ENCODE measurements at regions not wholly inside any gene's neighbourhood (a gene's known extent, or its start where the extent isn't known, plus 50 kb on each side); places are given as distances from the start of the nearest gene placed in this dataset.

GRCh38 chr19:28319227-28319626 is 893.7 kb downstream of the UQCRFS1 start (continued):
- TF ChIP-seq ZNF449 (tag by site-specific recombination; IDR thresholded peaks at IDR 0.05) (no peak), PBX3 (CRISPR knock-in tag; IDR thresholded peaks at IDR 0.05) (no peak), ZNF214 (tag by site-specific recombination; IDR thresholded peaks at IDR 0.05; ENCODE audit: borderline replicate concordance) (no peak), ZNF146 (tag by site-specific recombination; IDR thresholded peaks at IDR 0.05) (no peak), ZFP37 (tag by site-specific recombination; IDR thresholded peaks at IDR 0.05) (no peak)

GRCh38 chr19:28318469-28319179 is 894.3 kb downstream of the UQCRFS1 start:
- H3K27ac ChIP-seq (ENCODE audit: extremely low read depth, low read depth, low read length) = no peak overlapping the region
- peaks cover 14% of the 10 kb centered on the region for H3K4me1 ChIP-seq (ENCODE audit: control insufficient read depth, insufficient read depth, low read length)
- POLR2A ChIA-PET = no interaction called here
- 0 out of 2 replicates have a peak, but pooled peaks have one; percentile 50 for TF ChIP-seq ZNF121 (tag by site-specific recombination; IDR thresholded peaks at IDR 0.05)
- no peak for TF ChIP-seq ZNF629 (tag by site-specific recombination; IDR thresholded peaks at IDR 0.05)
- TF ChIP-seq ZNF302 (tag by site-specific recombination; IDR thresholded peaks at IDR 0.05; ENCODE audit: low read depth) = no peak
- no peak for TF ChIP-seq ZNF341 (tag by site-specific recombination; IDR thresholded peaks at IDR 0.05; ENCODE audit: low read depth)
- no peak for TF ChIP-seq ZFP41 (tag by site-specific recombination; IDR thresholded peaks at IDR 0.05; ENCODE audit: borderline replicate concordance)
- TF ChIP-seq ZNF426 (tag by site-specific recombination; IDR thresholded peaks at IDR 0.05) = no peak
- no peak for TF ChIP-seq ZNF776 (tag by site-specific recombination; IDR thresholded peaks at IDR 0.05; ENCODE audit: borderline replicate concordance)
- TF ChIP-seq WT1 (tag by site-specific recombination; IDR thresholded peaks at IDR 0.05) = peak; percentile 57
- CTCF ChIA-PET = interaction anchor here (0.8 to 22.8 kb wide), 4 partner anchors 75 to 386 kb away, joined by 3 to 566 read pairs (median 106); no protein-coding TSS in a partner anchor
- H3K9me3 ChIP-seq (ENCODE audit: control insufficient read depth, insufficient read depth, low read depth, low read length) = no peaks in the 10 kb centered on the region
- no peak overlapping the region for H3K4me3 ChIP-seq (ENCODE audit: low read depth, low read length)
- no peaks in the 10 kb centered on the region for H3K36me3 ChIP-seq (ENCODE audit: control insufficient read depth in 2 of 2, insufficient read depth in 1 of 2, low read length in 2 of 2)

- CTCF ChIA-PET = interaction anchor here (0.6 to 22.8 kb wide), 5 partner anchors 9 to 461 kb away, joined by 4 to 566 read pairs (median 56); no protein-coding TSS in a partner anchor
Measured at GRCh38 chr19:28316464-28316863, 896.5 kb downstream of the UQCRFS1 start.

More at GRCh38 chr19:28316464-28316863, 896.5 kb downstream of the UQCRFS1 start:
- TF ChIP-seq HOXD13 (CRISPR knock-in tag; IDR thresholded peaks at IDR 0.05; ENCODE audit: borderline replicate concordance) (no peak), ZNF513 (tag by site-specific recombination; IDR thresholded peaks at IDR 0.05) (no peak), ZNF354C (tag by site-specific recombination; IDR thresholded peaks at IDR 0.05; ENCODE audit: borderline replicate concordance, low read depth) (no peak), ZIC2 (tag by site-specific recombination; IDR thresholded peaks at IDR 0.05) (peak; percentile 21; the same call in 1 of the 2 replicates)
- POLR2A ChIA-PET = no interaction called here
- Histone ChIP-seq H3K36me3 (ENCODE audit: control insufficient read depth in 2 of 2, insufficient read depth in 1 of 2, low read length in 2 of 2) (no peaks in the 10 kb centered on the region), H3K4me1 (ENCODE audit: control insufficient read depth, insufficient read depth, low read length) (peaks cover 19% of the 10 kb centered on the region), H3K4me3 (ENCODE audit: low read depth, low read length) (no peak overlapping the region), H3K27ac (ENCODE audit: extremely low read depth, low read depth, low read length) (no peak overlapping the region), H3K9me3 (ENCODE audit: control insufficient read depth, insufficient read depth, low read depth, low read length) (no peaks in the 10 kb centered on the region)
